Mesenchymal stem cell (in vitro differentiated cells and primary cell): ENCODE measurements at regions not wholly inside any gene's neighbourhood (a gene's known extent, or its start where the extent isn't known, plus 50 kb on each side); places are given as distances from the start of the nearest gene placed in this dataset.

Source experiments
- DNase-seq: peaks from one replicate; pipeline ENCODE4 v3.0.0-alpha.2; 2013
- H2AFZ ChIP-seq: one replicate; pipeline ENCODE4 v1.6.1; 2013; ENCODE audit warnings: low read depth, mild to moderate bottlenecking, control low read depth, inconsistent platforms, low read length, moderate library complexity
- H2AK5ac ChIP-seq: 2 replicates; pipeline ENCODE4 v1.6.1; 2013; ENCODE audit warnings: low read length, moderate library complexity, mild to moderate bottlenecking, inconsistent platforms; ENCODE audit not compliant: severe bottlenecking
- H2BK120ac ChIP-seq: one replicate; pipeline ENCODE4 v1.6.1; 2013; ENCODE audit warnings: low read depth, mild to moderate bottlenecking, inconsistent platforms, low read length, moderate library complexity
- H2BK12ac ChIP-seq, 2 experiments: one replicate each; pipeline ENCODE4 v1.6.1; 2013; ENCODE audit warnings: inconsistent platforms in 2 of 2, low read length in 2 of 2, mild to moderate bottlenecking in 2 of 2, moderate library complexity in 2 of 2, control low read depth in 1 of 2
- H2BK15ac ChIP-seq: one replicate; pipeline ENCODE4 v1.6.1; 2013; ENCODE audit warnings: mild to moderate bottlenecking, low read depth, inconsistent platforms; ENCODE audit not compliant: poor library complexity, severe bottlenecking
- H2BK5ac ChIP-seq: 2 replicates; pipeline ENCODE4 v1.6.1; 2013; ENCODE audit warnings: low read depth, mild to moderate bottlenecking, low read length, control low read depth, inconsistent platforms; ENCODE audit not compliant: poor library complexity, severe bottlenecking
- H3K14ac ChIP-seq, 2 experiments: one replicate each; pipeline ENCODE4 v1.6.1; 2013; ENCODE audit warnings: inconsistent platforms in 2 of 2, low read length in 2 of 2, control low read depth in 1 of 2, mild to moderate bottlenecking in 1 of 2, moderate library complexity in 1 of 2
- H3K18ac ChIP-seq, 2 experiments: one replicate each; pipeline ENCODE4 v1.6.1; 2013; ENCODE audit warnings: inconsistent platforms in 2 of 2, low read length in 2 of 2, control low read depth in 1 of 2, low read depth in 1 of 2, mild to moderate bottlenecking in 1 of 2
- H3K23ac ChIP-seq, 2 experiments: one replicate each; pipeline ENCODE4 v1.6.1; 2013; ENCODE audit warnings: inconsistent platforms in 2 of 2, low read length in 2 of 2, mild to moderate bottlenecking in 2 of 2, moderate library complexity in 2 of 2, control low read depth in 1 of 2
- H3K27ac ChIP-seq: 2 replicates; pipeline ENCODE4 v1.5.1; 2013; ENCODE audit warnings: mild to moderate bottlenecking, moderate library complexity, low read length, control low read depth, inconsistent platforms; ENCODE audit not compliant: poor library complexity, severe bottlenecking
- H3K27me3 ChIP-seq, 2 experiments: 2 replicates each; pipeline versions ENCODE4 v1.6.1 to v1.7.0; 2013; ENCODE audit warnings: low read length in 2 of 2, mild to moderate bottlenecking in 2 of 2, moderate library complexity in 2 of 2, control low read depth in 1 of 2, inconsistent platforms in 1 of 2; ENCODE audit not compliant: control insufficient read depth in 1 of 2, insufficient read depth in 1 of 2
- H3K36me3 ChIP-seq, 2 experiments: 2 replicates each; pipeline versions ENCODE4 v1.6.1 to v1.7.0; 2013; ENCODE audit warnings: low read length in 2 of 2, control low read depth in 1 of 2, inconsistent platforms in 1 of 2, low read depth in 1 of 2, mild to moderate bottlenecking in 1 of 2; ENCODE audit not compliant: insufficient read depth in 2 of 2, control insufficient read depth in 1 of 2
- H3K4ac ChIP-seq, 2 experiments: one replicate each; pipeline ENCODE4 v1.6.1; 2013; ENCODE audit warnings: inconsistent platforms in 2 of 2, low read length in 2 of 2, mild to moderate bottlenecking in 2 of 2, moderate library complexity in 2 of 2, control low read depth in 1 of 2, low read depth in 1 of 2
- H3K4me1 ChIP-seq: 2 replicates; pipeline ENCODE4 v1.6.1; 2013; ENCODE audit warnings: low read depth, low read length, control low read depth; ENCODE audit not compliant: control insufficient read depth, insufficient read depth
- H3K4me2 ChIP-seq: 2 replicates; pipeline ENCODE4 v1.6.1; 2013; ENCODE audit warnings: low read length, mild to moderate bottlenecking, inconsistent platforms; ENCODE audit not compliant: poor library complexity, severe bottlenecking
- H3K4me3 ChIP-seq, 2 experiments: 2 replicates each; pipeline versions ENCODE4 v1.5.1 to v1.7.0; 2013; ENCODE audit warnings: low read length in 2 of 2, mild to moderate bottlenecking in 2 of 2, control low read depth in 1 of 2, low read depth in 1 of 2; ENCODE audit not compliant: insufficient read depth in 1 of 2
- H3K79me1 ChIP-seq: replicated peaks from 2 replicates; pipeline ENCODE4 v1.6.1; 2013; ENCODE audit warnings: mild to moderate bottlenecking, control low read depth, low read length, inconsistent platforms; ENCODE audit not compliant: poor library complexity, severe bottlenecking
- H3K9ac ChIP-seq: 2 replicates; pipeline ENCODE4 v1.7.0; 2013; ENCODE audit warnings: mild to moderate bottlenecking, low read length, moderate library complexity
- H3K9me3 ChIP-seq: 2 replicates; pipeline ENCODE4 v1.7.0; 2013; ENCODE audit warnings: mild to moderate bottlenecking, low read length; ENCODE audit not compliant: control insufficient read depth
- H4K8ac ChIP-seq: one replicate; pipeline ENCODE4 v1.6.1; 2013; ENCODE audit warnings: inconsistent platforms, mild to moderate bottlenecking, low read length, moderate library complexity
- H4K91ac ChIP-seq: one replicate; pipeline ENCODE4 v1.6.1; 2013; ENCODE audit warnings: mild to moderate bottlenecking, low read length, inconsistent platforms
- whole genome bisulfite sequencing: methylation state at CpG from one replicate; pipeline ENCODE4 v1.1.7; 2013; ENCODE audit warnings: mixed read lengths; 5-methylcytosine and 5-hydroxymethylcytosine counted together

DNA sequence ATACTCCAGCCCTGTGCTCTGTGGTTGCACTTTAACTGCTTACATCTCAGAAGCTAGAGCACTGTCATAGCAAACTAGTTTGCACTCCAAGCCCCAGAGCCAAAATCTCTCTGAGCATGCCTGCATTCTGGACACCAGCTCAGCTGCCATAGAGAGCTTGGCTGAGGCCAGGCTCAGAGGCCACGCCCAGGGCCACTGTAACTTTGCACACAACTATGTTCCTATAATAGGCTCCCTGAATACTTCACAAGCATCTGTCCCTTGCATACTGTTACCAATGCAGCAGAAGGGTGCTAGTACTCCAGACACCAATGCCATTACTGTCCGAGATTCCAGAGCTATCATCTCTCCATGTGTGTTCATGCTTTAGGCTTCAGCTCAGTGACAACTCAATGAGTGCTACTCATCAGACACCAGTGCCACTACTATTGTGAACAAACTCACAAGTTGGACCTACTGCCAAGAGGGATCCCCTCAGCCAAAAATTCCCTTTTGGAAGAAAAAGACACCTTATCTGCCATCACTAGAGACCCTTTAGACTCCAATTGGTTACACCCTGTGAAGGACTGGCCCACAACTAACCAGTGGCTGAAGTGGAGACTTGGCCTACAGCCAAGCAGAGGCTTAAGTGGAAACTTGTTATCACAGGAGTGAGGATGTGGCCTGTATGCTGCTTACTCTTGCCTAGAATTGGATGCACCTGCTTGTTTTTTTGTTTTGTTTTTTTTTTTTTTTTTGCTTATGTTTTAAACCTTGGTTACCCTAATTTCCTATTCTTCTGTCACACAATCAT lies 211.6 kb upstream of the MAGI2 start:
- H2AK5ac ChIP-seq, result no peak overlapping the region
- no peak overlapping the region for H4K91ac ChIP-seq
- H3K27me3 ChIP-seq, result no peaks in the 10 kb centered on the region
- peak overlapping the region; percentile 6 for H4K8ac ChIP-seq
- no peak for DNase-seq
- H3K23ac ChIP-seq, result no peak overlapping the region
- no peak overlapping the region for H2BK15ac ChIP-seq
- no peak overlapping the region for H2AFZ ChIP-seq
- WGBS, result 94% methylated on average over 2 of the region's 2 CpGs
- H3K14ac ChIP-seq, result peak overlapping the region in 1 of 2 experiments; percentile 65
- no peak overlapping the region for H3K9ac ChIP-seq
- H3K27ac ChIP-seq, result no peak overlapping the region
- no peak overlapping the region for H2BK5ac ChIP-seq
- H3K4me1 ChIP-seq, result no peaks in the 10 kb centered on the region
- no peak overlapping the region for H3K4ac ChIP-seq
- no peak overlapping the region for H3K18ac ChIP-seq
- H2BK12ac ChIP-seq, result no peak overlapping the region
- no peaks in the 10 kb centered on the region for H3K79me1 ChIP-seq
- no peaks in the 10 kb centered on the region for H3K36me3 ChIP-seq
- peaks cover 1% of the 10 kb centered on the region for H3K9me3 ChIP-seq
- H3K4me3 ChIP-seq, result no peak overlapping the region
- no peak overlapping the region for H2BK120ac ChIP-seq
- H3K4me2 ChIP-seq, result no peak overlapping the region

- no peak overlapping the region for H2BK120ac ChIP-seq
- H2AK5ac ChIP-seq, result no peak overlapping the region
- no peak overlapping the region for H2BK12ac ChIP-seq
- H3K4me3 ChIP-seq, result no peak overlapping the region
- H3K14ac ChIP-seq, result no peak overlapping the region
- H4K91ac ChIP-seq, result no peak overlapping the region
- no peak overlapping the region for H2BK5ac ChIP-seq
- no peak overlapping the region for H3K18ac ChIP-seq
- H3K27me3 ChIP-seq, result no peaks in the 10 kb centered on the region
- H3K27ac ChIP-seq, result no peak overlapping the region
- no peaks in the 10 kb centered on the region for H3K9me3 ChIP-seq
- no peaks in the 10 kb centered on the region for H3K79me1 ChIP-seq
- DNase-seq, result no peak
- H3K4ac ChIP-seq, result no peak overlapping the region
- no peak overlapping the region for H2BK15ac ChIP-seq
- no peak overlapping the region for H3K4me2 ChIP-seq
- H3K23ac ChIP-seq, result no peak overlapping the region
- H3K4me1 ChIP-seq, result no peaks in the 10 kb centered on the region
- H3K36me3 ChIP-seq, result no peaks in the 10 kb centered on the region
- H3K9ac ChIP-seq, result no peak overlapping the region
- no peak overlapping the region for H4K8ac ChIP-seq
- H2AFZ ChIP-seq, result no peak overlapping the region
These were observed 204.8 kb upstream of the MAGI2 start for GRCh38 chr7:79658304-79658703.

- 77% methylated on average over 2 of the region's 2 CpGs for WGBS
- Histone ChIP-seq H2BK15ac (no peak overlapping the region), H3K9me3 (no peaks in the 10 kb centered on the region), H3K27me3 (no peaks in the 10 kb centered on the region), H2BK120ac (no peak overlapping the region), H3K36me3 (no peaks in the 10 kb centered on the region), H3K79me1 (no peaks in the 10 kb centered on the region), H3K4me2 (no peak overlapping the region), H4K91ac (no peak overlapping the region), H3K23ac (no peak overlapping the region), H2BK5ac (no peak overlapping the region), H3K18ac (peak overlapping the region in 1 of 2 experiments; percentile 12), H2AFZ (no peak overlapping the region), H4K8ac (no peak overlapping the region), H3K4me1 (no peaks in the 10 kb centered on the region), H3K4me3 (no peak overlapping the region), H2AK5ac (no peak overlapping the region), H3K27ac (no peak overlapping the region), H3K4ac (no peak overlapping the region), H3K9ac (no peak overlapping the region), H3K14ac (no peak overlapping the region), H2BK12ac (no peak overlapping the region)
- DNase-seq, result no peak
These were observed 199.7 kb upstream of the MAGI2 start for GRCh38 chr7:79653136-79653631.

- WGBS, result 63% methylated on average over 2 of the region's 2 CpGs
- Histone ChIP-seq H3K27me3 (no peaks in the 10 kb centered on the region), H2BK120ac (no peak overlapping the region), H2BK5ac (no peak overlapping the region), H3K18ac (no peak overlapping the region), H3K9ac (no peak overlapping the region), H3K79me1 (no peaks in the 10 kb centered on the region), H3K23ac (no peak overlapping the region), H3K4me2 (no peak overlapping the region), H3K4me1 (no peaks in the 10 kb centered on the region), H2BK12ac (no peak overlapping the region), H3K27ac (no peak overlapping the region), H2AFZ (no peak overlapping the region), H3K36me3 (no peaks in the 10 kb centered on the region), H4K91ac (no peak overlapping the region), H3K9me3 (no peaks in the 10 kb centered on the region), H4K8ac (no peak overlapping the region), H2AK5ac (no peak overlapping the region), H3K4me3 (no peak overlapping the region), H3K4ac (no peak overlapping the region), H3K14ac (no peak overlapping the region), H2BK15ac (no peak overlapping the region)
- DNase-seq, result peak; percentile 31
These were observed 199.2 kb upstream of the MAGI2 start for GRCh38 chr7:79652619-79653018.
